ENCODE measurements at regions not wholly inside any gene's neighbourhood (a gene's known extent, or its start where the extent isn't known, plus 50 kb on each side); places are given as distances from the start of the nearest gene placed in this dataset.
"Not testable (repeated sequence)": the region's sequence is repeated elsewhere in the genome, so short reads cannot be mapped to it uniquely, and the experiment has no call there.

DNA sequence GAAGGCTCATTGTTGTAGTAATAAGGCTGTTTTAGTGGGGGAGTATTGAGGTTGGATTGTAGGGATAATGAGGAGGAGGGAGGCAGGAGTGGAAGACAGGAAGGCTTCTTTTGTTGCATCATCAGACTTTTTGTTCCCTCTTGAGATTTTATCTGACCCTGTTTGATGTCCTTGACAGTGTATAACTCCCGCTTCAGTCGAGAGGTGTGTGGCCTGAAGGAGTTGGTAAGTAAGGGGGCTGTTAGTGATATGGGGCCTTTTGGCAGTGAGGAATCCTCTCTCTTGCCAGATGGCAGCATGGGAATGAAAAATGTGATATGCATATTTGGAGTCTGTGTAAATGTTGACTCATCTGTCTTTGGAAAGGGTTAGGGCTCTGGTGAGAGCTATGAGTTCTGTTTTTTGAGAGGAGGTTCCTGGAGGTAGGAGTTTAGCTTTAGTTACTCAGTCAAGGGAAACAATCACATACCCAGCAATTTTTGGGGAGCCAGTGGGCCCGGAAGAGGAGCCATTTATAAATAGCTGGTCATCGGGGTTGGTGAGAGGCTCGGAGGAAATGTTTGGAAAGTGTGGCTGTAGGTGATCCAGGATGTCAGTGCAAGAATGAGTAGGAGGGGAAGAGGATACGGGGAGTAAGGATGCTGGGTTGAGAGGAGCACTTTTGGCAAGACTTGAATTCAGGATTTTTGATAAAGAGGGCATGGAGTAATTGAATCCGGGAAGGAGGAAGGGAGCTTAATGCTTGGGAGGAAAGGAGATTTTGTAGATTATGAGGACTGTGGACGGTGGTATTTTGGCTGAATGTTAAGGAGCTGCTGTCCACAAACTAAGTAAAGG is 136.7 kb upstream of the ETV3 start:
- Histone ChIP-seq H3K4me1 (ENCODE audit: control insufficient read depth, insufficient read depth, low read length) (peaks cover 4% of the 10 kb centered on the region), H3K9me3 (ENCODE audit: control insufficient read depth, low read length) (no peaks in the 10 kb centered on the region), H3K4me3 (ENCODE audit: low read length) (no peak overlapping the region), H3K9ac (ENCODE audit: low read length) (no peak overlapping the region), H3K27me3 (replicated peaks; ENCODE audit: control insufficient read depth, insufficient read depth, low read length) (peaks cover 25% of the 10 kb centered on the region), H3K36me3 (ENCODE audit: control insufficient read depth, insufficient read depth, low read length, severe bottlenecking) (no peaks in the 10 kb centered on the region)
- DNase-seq (ENCODE audit: low read depth): peak; percentile 31

DNA sequence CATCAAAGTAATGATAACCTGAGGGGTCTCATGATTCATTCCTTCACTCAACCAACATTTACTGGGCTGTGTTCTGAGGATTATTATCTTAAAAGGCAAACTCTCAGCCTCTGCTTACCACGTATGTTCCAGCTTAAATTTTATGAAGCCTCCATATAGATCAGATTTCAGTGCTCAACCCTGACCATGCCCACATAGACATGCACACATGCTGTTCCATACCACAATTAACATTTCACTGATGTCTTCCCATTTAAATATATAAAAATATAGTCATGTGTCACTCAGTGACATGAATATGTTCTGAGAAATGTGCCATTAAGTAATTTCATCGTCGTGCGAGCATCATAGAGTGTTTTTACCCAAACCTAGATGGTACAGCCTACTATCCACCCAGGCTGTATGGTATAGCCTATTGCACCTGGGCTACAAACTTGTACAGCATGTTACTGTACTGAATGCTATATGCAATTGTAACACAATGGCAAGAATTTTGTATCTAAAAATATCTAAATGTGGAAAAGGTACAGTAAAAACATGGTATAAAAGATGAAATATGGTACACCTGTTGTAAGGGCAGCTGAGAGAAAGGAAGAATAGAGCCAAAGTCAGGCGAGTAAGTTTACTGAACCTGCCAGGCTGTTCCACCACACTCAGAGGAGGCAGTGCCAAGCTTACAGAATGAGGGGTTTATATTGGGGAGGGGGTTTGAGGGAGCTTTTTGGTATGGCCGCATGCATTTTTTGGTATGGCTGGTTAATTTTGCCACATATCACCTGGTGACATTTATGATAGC is 134.7 kb upstream of the ETV3 start:
- no peaks in the 10 kb centered on the region for H3K36me3 ChIP-seq (ENCODE audit: control insufficient read depth, insufficient read depth, low read length, severe bottlenecking)
- no peaks in the 10 kb centered on the region for H3K9me3 ChIP-seq (ENCODE audit: control insufficient read depth, low read length)
- no peak overlapping the region for H3K4me3 ChIP-seq (ENCODE audit: low read length)
- DNase-seq (ENCODE audit: low read depth): no peak
- H3K27me3 ChIP-seq (replicated peaks; ENCODE audit: control insufficient read depth, insufficient read depth, low read length): peaks cover 11% of the 10 kb centered on the region
- H3K9ac ChIP-seq (ENCODE audit: low read length): no peak overlapping the region
- peaks cover 4% of the 10 kb centered on the region for H3K4me1 ChIP-seq (ENCODE audit: control insufficient read depth, insufficient read depth, low read length)

DNA sequence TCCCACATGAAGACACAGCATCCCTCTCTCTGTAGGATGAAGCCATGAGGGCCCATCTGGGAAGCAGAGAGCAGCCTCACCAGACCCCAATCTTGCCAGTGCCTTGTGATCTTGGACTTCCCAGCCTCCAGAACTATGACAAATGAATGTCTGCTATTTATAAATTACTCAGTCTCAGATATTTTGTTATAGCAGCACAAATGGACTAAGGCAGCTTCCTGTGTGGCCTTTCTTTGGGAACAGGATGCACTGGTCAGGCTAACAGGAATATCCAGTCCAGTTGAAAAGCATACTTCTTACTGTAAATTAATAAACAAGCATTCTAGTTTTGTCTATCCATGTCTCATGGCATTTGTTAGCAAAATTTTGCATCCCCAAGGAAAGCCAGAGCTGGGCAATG is 134.1 kb upstream of the ETV3 start:
- H3K9ac ChIP-seq (ENCODE audit: low read length): no peak overlapping the region

DNA sequence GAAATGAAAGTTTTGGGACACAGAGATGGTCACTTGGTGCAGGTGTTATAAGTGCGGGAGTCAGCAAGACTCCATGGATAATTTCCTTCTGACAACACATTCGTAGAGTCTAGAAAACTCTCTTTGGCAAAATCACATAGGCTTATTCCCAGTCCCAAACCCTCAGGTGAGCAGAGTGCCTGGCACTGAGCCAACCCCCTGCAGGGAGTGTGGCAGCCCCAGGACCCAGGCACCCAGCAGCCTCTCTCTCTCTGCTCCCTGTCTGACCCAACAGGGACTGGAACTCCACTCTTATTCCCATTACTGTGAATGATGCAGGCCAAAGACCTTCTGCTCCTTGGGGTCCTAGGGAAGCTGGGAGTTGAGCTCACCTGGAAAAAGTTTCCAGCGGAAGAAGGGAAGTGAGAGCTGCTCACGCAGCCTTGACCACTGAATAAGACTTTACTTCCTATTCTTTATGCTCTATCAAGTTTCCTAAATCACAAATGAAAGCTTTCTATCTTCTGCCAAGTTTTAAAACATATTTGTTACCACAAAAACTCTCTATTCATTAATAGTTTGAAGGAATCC is 132.6 kb upstream of the ETV3 start:
- H3K4me1 ChIP-seq (ENCODE audit: control insufficient read depth, insufficient read depth, low read length): peaks cover 4% of the 10 kb centered on the region
- DNase-seq (ENCODE audit: low read depth): no peak
- no peak overlapping the region for H3K9ac ChIP-seq (ENCODE audit: low read length)
- peaks cover 13% of the 10 kb centered on the region for H3K27me3 ChIP-seq (replicated peaks; ENCODE audit: control insufficient read depth, insufficient read depth, low read length)
- no peak overlapping the region for H3K4me3 ChIP-seq (ENCODE audit: low read length)
- no peaks in the 10 kb centered on the region for H3K9me3 ChIP-seq (ENCODE audit: control insufficient read depth, low read length)
- no peaks in the 10 kb centered on the region for H3K36me3 ChIP-seq (ENCODE audit: control insufficient read depth, insufficient read depth, low read length, severe bottlenecking)

More for the DNA sequence above, 134.1 kb upstream of the ETV3 start:
- peaks cover 9% of the 10 kb centered on the region for H3K27me3 ChIP-seq (replicated peaks; ENCODE audit: control insufficient read depth, insufficient read depth, low read length)
- H3K9me3 ChIP-seq (ENCODE audit: control insufficient read depth, low read length): no peaks in the 10 kb centered on the region
- H3K4me1 ChIP-seq (ENCODE audit: control insufficient read depth, insufficient read depth, low read length): peaks cover 4% of the 10 kb centered on the region
- no peak overlapping the region for H3K4me3 ChIP-seq (ENCODE audit: low read length)
- no peak for DNase-seq (ENCODE audit: low read depth)
- no peaks in the 10 kb centered on the region for H3K36me3 ChIP-seq (ENCODE audit: control insufficient read depth, insufficient read depth, low read length, severe bottlenecking)

DNA sequence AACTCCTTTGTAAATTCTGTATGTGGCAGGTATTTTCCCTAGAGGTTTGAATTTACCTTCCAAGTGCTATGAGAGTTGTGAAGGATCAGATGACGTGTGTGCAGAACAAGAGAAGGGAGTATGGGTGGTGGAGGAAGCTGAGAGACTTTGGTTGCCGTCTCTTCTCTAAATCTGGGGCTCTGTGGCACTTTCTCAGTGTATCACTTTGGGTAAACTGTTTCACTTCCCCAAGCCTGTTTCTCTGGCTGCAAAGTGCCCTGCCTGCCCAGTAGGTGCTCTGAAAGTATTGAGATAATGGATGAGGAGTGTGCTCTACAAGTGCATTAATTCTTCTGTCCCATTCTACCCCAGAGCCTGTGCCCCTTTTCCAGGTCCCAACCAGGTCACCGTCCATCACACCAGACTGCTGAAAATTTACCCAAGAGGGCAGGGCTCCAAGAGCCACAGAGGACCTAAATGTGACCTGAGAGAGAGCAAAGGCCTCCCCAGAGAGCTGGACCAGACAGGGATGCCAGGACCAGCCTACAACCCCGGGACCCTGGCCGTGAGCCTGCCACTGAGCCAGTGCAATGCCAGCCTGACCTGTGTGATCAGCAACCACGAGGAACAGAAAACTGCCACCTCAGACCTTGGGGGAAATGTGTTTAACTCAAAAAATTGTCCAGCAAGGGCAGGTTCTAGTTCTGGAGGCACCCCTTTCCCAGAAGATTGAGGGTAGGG is 131.6 kb upstream of the ETV3 start:
- Histone ChIP-seq H3K36me3 (ENCODE audit: control insufficient read depth, insufficient read depth, low read length, severe bottlenecking) (no peaks in the 10 kb centered on the region), H3K4me1 (ENCODE audit: control insufficient read depth, insufficient read depth, low read length) (no peaks in the 10 kb centered on the region), H3K4me3 (ENCODE audit: low read length) (no peak overlapping the region), H3K9me3 (ENCODE audit: control insufficient read depth, low read length) (no peaks in the 10 kb centered on the region), H3K27me3 (replicated peaks; ENCODE audit: control insufficient read depth, insufficient read depth, low read length) (peaks cover 13% of the 10 kb centered on the region), H3K9ac (ENCODE audit: low read length) (no peak overlapping the region)
- DNase-seq (ENCODE audit: low read depth): no peak

DNA sequence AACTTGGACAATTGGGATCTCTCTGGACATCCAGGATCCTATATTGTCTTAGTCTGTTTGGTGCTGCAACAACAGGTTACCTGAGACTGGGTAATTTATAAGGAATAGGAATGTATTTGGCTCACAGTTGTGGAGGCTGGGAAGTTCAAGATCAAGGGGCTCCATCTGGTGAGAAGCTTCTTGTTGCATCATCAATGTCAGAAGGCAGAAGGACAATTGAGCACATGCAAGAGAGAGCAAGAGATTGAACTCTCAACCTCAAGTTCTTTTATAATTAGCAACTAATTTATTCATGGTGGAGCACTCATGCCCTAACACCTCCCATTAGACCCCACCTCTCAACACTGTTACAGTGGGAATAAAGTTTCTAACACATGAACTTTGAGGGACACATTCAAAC is 124.7 kb upstream of the ETV3 start:
- no peaks in the 10 kb centered on the region for H3K36me3 ChIP-seq (ENCODE audit: control insufficient read depth, insufficient read depth, low read length, severe bottlenecking)
- no peaks in the 10 kb centered on the region for H3K9me3 ChIP-seq (ENCODE audit: control insufficient read depth, low read length)
- no peak overlapping the region for H3K9ac ChIP-seq (ENCODE audit: low read length)
- H3K27me3 ChIP-seq (replicated peaks; ENCODE audit: control insufficient read depth, insufficient read depth, low read length): peaks cover 3% of the 10 kb centered on the region
- H3K4me1 ChIP-seq (ENCODE audit: control insufficient read depth, insufficient read depth, low read length): no peaks in the 10 kb centered on the region
- DNase-seq (ENCODE audit: low read depth): no peak
- no peak overlapping the region for H3K4me3 ChIP-seq (ENCODE audit: low read length)

DNA sequence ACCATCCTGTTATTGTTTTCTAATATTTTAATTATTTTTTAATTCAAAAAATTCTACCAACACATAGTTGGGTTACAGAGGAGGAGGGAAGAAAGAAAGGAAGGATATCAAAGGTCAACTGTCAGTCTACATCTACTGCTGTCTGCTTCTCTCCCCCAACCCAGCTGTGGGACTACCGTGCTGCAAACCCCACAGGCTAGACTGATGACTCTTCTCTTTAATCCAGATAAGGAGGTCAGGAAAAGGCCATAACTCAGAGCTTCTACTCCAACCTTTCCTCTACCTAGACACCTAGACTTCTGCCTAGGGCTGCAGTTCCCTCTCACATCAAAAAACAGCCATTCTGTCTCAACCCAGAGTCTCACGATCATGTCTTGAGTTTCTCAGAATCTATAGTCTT is 124.2 kb upstream of the ETV3 start:
- Histone ChIP-seq H3K4me3 (ENCODE audit: low read length) (no peak overlapping the region), H3K27me3 (replicated peaks; ENCODE audit: control insufficient read depth, insufficient read depth, low read length) (peaks cover 3% of the 10 kb centered on the region), H3K4me1 (ENCODE audit: control insufficient read depth, insufficient read depth, low read length) (no peaks in the 10 kb centered on the region), H3K36me3 (ENCODE audit: control insufficient read depth, insufficient read depth, low read length, severe bottlenecking) (no peaks in the 10 kb centered on the region), H3K9me3 (ENCODE audit: control insufficient read depth, low read length) (no peaks in the 10 kb centered on the region), H3K9ac (ENCODE audit: low read length) (no peak overlapping the region)
- no peak for DNase-seq (ENCODE audit: low read depth)

DNA sequence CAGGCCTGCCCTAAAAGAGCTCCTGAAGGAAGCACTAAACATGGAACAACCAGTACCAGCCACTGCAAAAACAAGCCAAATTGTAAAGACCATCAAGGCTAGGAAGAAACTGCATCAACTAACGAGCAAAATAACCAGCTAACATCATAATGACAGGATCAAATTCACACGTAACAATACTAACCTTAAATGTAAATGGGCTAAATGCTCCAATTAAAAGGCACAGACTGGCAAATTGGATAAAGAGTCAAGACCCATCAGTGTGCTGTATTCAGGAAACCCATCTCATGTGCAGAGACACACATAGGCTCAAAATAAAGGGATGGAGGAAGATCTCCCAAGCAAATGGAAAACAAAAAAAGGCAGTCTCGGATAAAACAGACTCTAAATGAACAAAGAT is 117.7 kb upstream of the ETV3 start:
- not testable (repeated sequence) for H3K9me3 ChIP-seq (ENCODE audit: control insufficient read depth, low read length); H3K27me3 ChIP-seq (replicated peaks; ENCODE audit: control insufficient read depth, insufficient read depth, low read length); DNase-seq (ENCODE audit: low read depth); H3K36me3 ChIP-seq (ENCODE audit: control insufficient read depth, insufficient read depth, low read length, severe bottlenecking); H3K4me3 ChIP-seq (ENCODE audit: low read length); H3K4me1 ChIP-seq (ENCODE audit: control insufficient read depth, insufficient read depth, low read length); H3K9ac ChIP-seq (ENCODE audit: low read length)

DNA sequence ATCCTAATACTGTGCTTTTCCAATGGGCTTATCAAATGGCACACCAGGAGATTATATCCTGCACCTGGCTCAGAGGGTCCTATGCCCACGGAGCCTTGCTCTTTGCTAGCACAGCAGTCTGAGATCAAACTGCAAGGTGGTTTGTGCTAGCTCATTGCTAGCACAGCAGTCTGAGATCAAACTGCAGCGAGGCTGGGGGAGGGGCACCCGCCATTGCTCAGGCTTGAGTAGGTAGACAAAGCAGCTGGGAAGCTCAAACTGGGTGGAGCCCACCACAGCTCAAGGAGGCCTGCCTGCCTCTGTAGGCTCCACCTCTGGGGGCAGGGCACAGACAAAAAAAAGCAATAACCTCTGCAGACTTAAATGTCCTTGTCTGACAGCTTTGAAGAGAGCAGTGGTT is 116.0 kb upstream of the ETV3 start:
- not testable (repeated sequence) for H3K36me3 ChIP-seq (ENCODE audit: control insufficient read depth, insufficient read depth, low read length, severe bottlenecking); H3K4me3 ChIP-seq (ENCODE audit: low read length); H3K9ac ChIP-seq (ENCODE audit: low read length); H3K9me3 ChIP-seq (ENCODE audit: control insufficient read depth, low read length); H3K27me3 ChIP-seq (replicated peaks; ENCODE audit: control insufficient read depth, insufficient read depth, low read length); H3K4me1 ChIP-seq (ENCODE audit: control insufficient read depth, insufficient read depth, low read length); DNase-seq (ENCODE audit: low read depth)

DNA sequence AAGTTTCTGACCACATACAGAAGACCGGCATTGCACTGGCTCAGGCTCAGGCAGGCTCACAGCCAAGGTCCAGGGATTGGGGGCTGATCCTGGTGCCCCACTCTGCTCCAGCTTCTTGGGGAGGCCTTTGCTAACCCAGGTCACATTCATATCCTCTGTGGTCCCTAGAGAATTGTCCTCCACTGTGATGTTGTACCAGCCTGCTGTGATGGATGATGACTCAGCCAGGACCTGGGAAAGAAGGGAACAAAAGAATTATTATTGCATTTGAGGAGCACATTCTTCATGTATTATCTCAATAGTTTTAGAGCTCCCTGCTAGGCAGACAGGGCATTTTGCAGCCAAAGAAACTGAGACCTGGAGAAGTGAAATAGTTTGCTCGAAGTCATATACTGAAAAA is 114.3 kb upstream of the ETV3 start:
- no peak overlapping the region for H3K4me3 ChIP-seq (ENCODE audit: low read length)
- no peaks in the 10 kb centered on the region for H3K9me3 ChIP-seq (ENCODE audit: control insufficient read depth, low read length)
- DNase-seq (ENCODE audit: low read depth): no peak

DNA sequence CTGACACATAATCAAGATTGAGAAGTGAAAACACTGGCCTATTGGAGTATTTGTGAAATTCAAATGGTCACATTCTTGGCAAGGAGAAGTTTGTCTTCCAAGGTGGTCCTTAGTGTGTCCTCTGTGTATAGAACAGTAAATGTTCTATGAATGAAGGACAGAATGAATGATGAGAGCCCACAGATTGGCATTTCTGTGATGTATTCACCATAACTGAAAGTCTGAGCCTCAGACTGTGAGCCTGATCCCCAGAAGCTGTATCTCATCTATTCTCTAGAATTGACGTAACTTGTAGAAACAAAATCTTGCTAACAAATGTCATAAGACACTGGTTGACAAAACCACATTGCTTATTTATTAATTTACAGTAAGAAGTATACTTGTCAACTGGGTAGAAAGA is 111.5 kb upstream of the ETV3 start:
- Histone ChIP-seq H3K9ac (ENCODE audit: low read length) (no peak overlapping the region), H3K9me3 (ENCODE audit: control insufficient read depth, low read length) (no peaks in the 10 kb centered on the region), H3K4me1 (ENCODE audit: control insufficient read depth, insufficient read depth, low read length) (no peaks in the 10 kb centered on the region)

More for the DNA sequence above, 114.3 kb upstream of the ETV3 start:
- H3K36me3 ChIP-seq (ENCODE audit: control insufficient read depth, insufficient read depth, low read length, severe bottlenecking): no peaks in the 10 kb centered on the region
- no peak overlapping the region for H3K9ac ChIP-seq (ENCODE audit: low read length)
- no peaks in the 10 kb centered on the region for H3K4me1 ChIP-seq (ENCODE audit: control insufficient read depth, insufficient read depth, low read length)
- H3K27me3 ChIP-seq (replicated peaks; ENCODE audit: control insufficient read depth, insufficient read depth, low read length): no peaks in the 10 kb centered on the region

More for the DNA sequence above, 111.5 kb upstream of the ETV3 start:
- Histone ChIP-seq H3K4me3 (ENCODE audit: low read length) (no peak overlapping the region), H3K27me3 (replicated peaks; ENCODE audit: control insufficient read depth, insufficient read depth, low read length) (no peaks in the 10 kb centered on the region), H3K36me3 (ENCODE audit: control insufficient read depth, insufficient read depth, low read length, severe bottlenecking) (no peaks in the 10 kb centered on the region)
- DNase-seq (ENCODE audit: low read depth): no peak
